ENCODE measurements at regions not wholly inside any gene's neighbourhood (a gene's known extent, or its start where the extent isn't known, plus 50 kb on each side); places are given as distances from the start of the nearest gene placed in this dataset.

- no peaks in the 10 kb centered on the region for H3K9me3 ChIP-seq (ENCODE audit: low read length)
Measured at GRCh38 chr2:225309516-225309915, 90.0 kb upstream of the NYAP2 start.

DNA sequence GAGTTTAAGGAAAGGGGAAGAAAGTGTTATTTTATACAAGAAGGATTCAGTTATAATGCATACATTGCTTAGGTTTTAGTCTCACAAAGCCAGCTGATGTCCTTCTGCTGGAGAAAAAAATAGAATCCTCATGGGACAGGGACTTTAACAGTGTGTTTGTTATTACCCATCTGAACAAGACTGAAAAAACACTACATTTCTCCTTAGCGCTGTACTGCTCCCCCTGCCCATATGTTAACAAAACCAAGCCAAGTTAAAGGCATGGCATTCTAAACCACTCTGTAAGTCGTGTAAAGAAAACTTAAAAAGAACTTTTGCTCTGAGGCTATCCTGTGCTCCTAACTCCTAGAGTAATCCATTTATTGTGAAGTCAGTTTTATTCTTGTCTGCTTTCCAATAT is 102.6 kb upstream of the NYAP2 start:
- BruUV-seq (replicated peaks): no TSS peak
- no peak overlapping the region for H3K4me3 ChIP-seq (ENCODE audit: low read depth, low read length, poor library complexity, severe bottlenecking)
- CTCF ChIA-PET (ENCODE audit: unreplicated experiment): no interaction called here
- intact Hi-C loops (cut with micrococcal nuclease; ENCODE audit: unreplicated experiment): no loop called here
- H3K9me3 ChIP-seq (ENCODE audit: low read length): peaks cover 14% of the 10 kb centered on the region; the same call in 1 of the 2 replicates
- H3K4me2 ChIP-seq (ENCODE audit: low read length): no peak overlapping the region
- POLR2A ChIA-PET: interaction anchor here (0.6 to 0.7 kb wide), 2 partner anchors 227 to 1200 kb away, joined by 3 to 4 read pairs; no protein-coding TSS in a partner anchor
- H3K79me2 ChIP-seq (ENCODE audit: insufficient read depth, low read depth, low read length): no peaks in the 10 kb centered on the region
- no peak overlapping the region for H2AFZ ChIP-seq (ENCODE audit: low read length)
- no peak for DNase-seq (ENCODE audit: low spot score)
- H3K4me1 ChIP-seq (ENCODE audit: insufficient read depth, low read length, poor library complexity, severe bottlenecking): no peaks in the 10 kb centered on the region
- no peaks in the 10 kb centered on the region for H4K20me1 ChIP-seq (ENCODE audit: insufficient read depth, low read length)
- H3K9me2 ChIP-seq (ENCODE audit: insufficient read depth, low read length): no peaks in the 10 kb centered on the region
- no peak for TF ChIP-seq CTCF (conservative IDR thresholded peaks at IDR 0.05; ENCODE audit: low read length)
- TF ChIP-seq EZH2phosphoT487 (IDR thresholded peaks at IDR 0.05; ENCODE audit: borderline replicate concordance, low read depth, low read length): no peak
- H3K27ac ChIP-seq (ENCODE audit: low read depth, low read length, poor library complexity, severe bottlenecking): no peak overlapping the region
- H3K36me3 ChIP-seq (ENCODE audit: insufficient read depth, low read length): no peaks in the 10 kb centered on the region

More at GRCh38 chr2:225309516-225309915, 90.0 kb upstream of the NYAP2 start:
- no peak for DNase-seq (ENCODE audit: low spot score)
- no peaks in the 10 kb centered on the region for H3K79me2 ChIP-seq (ENCODE audit: insufficient read depth, low read depth, low read length)
- H3K4me2 ChIP-seq (ENCODE audit: low read length): no peak overlapping the region
- ChIA-PET POLR2A (interaction anchor here (0.6 kb wide), 1 partner anchor 92 kb away, joined by 3 read pairs; no protein-coding TSS in a partner anchor), CTCF (ENCODE audit: unreplicated experiment) (no interaction called here)
- no peaks in the 10 kb centered on the region for H4K20me1 ChIP-seq (ENCODE audit: insufficient read depth, low read length)
- H3K4me1 ChIP-seq (ENCODE audit: insufficient read depth, low read length, poor library complexity, severe bottlenecking): no peaks in the 10 kb centered on the region
- TF ChIP-seq EZH2phosphoT487 (IDR thresholded peaks at IDR 0.05; ENCODE audit: borderline replicate concordance, low read depth, low read length): no peak
- TF ChIP-seq CTCF (conservative IDR thresholded peaks at IDR 0.05; ENCODE audit: low read length): no peak
- BruUV-seq (replicated peaks): no TSS peak
- H3K4me3 ChIP-seq (ENCODE audit: low read depth, low read length, poor library complexity, severe bottlenecking): no peak overlapping the region
- no peak overlapping the region for H2AFZ ChIP-seq (ENCODE audit: low read length)
- no peaks in the 10 kb centered on the region for H3K9me2 ChIP-seq (ENCODE audit: insufficient read depth, low read length)
- intact Hi-C loops (cut with micrococcal nuclease; ENCODE audit: unreplicated experiment): no loop called here
- H3K36me3 ChIP-seq (ENCODE audit: insufficient read depth, low read length): no peaks in the 10 kb centered on the region
- no peak overlapping the region for H3K27ac ChIP-seq (ENCODE audit: low read depth, low read length, poor library complexity, severe bottlenecking)

DNA sequence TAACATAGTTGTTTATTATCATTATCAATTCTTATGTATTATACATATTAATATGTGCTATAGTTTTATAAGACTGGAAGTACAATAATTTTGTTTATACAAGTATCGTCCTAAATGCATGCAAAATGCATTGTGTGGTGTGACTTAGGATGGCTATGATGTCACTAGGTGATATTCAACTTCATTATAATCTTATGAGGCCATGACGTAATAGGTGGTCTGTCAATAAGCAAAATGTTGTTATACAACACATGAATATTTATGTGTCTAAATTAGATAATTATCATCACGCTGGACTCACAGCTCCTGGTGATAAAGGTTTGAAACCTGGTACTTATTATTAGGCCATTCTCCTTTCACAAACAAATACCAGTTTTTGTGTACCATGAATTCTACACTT is 104.4 kb upstream of the NYAP2 start:
- no peak overlapping the region for H2AFZ ChIP-seq (ENCODE audit: low read length)
- no peak overlapping the region for H3K4me3 ChIP-seq (ENCODE audit: low read depth, low read length, poor library complexity, severe bottlenecking)
- H3K36me3 ChIP-seq (ENCODE audit: insufficient read depth, low read length): no peaks in the 10 kb centered on the region
- H3K9me2 ChIP-seq (ENCODE audit: insufficient read depth, low read length): no peaks in the 10 kb centered on the region
- H3K9me3 ChIP-seq (ENCODE audit: low read length): 0 out of 2 replicates have a peak, but pooled peaks cover 4% of the 10 kb centered on the region
- ChIA-PET POLR2A (interaction anchor here (0.5 to 1.0 kb wide), 2 partner anchors 10 to 1658 kb away, joined by 4 to 8 read pairs; no protein-coding TSS in a partner anchor), CTCF (ENCODE audit: unreplicated experiment) (no interaction called here)
- H3K79me2 ChIP-seq (ENCODE audit: insufficient read depth, low read depth, low read length): no peaks in the 10 kb centered on the region
- no peak overlapping the region for H3K4me2 ChIP-seq (ENCODE audit: low read length)
- no peak for DNase-seq (ENCODE audit: low spot score)
- no TSS peak for BruUV-seq (replicated peaks)
- H4K20me1 ChIP-seq (ENCODE audit: insufficient read depth, low read length): no peaks in the 10 kb centered on the region
- no peak for TF ChIP-seq EZH2phosphoT487 (IDR thresholded peaks at IDR 0.05; ENCODE audit: borderline replicate concordance, low read depth, low read length)
- TF ChIP-seq CTCF (conservative IDR thresholded peaks at IDR 0.05; ENCODE audit: low read length): no peak
- intact Hi-C loops (cut with micrococcal nuclease; ENCODE audit: unreplicated experiment): no loop called here
- no peak overlapping the region for H3K27ac ChIP-seq (ENCODE audit: low read depth, low read length, poor library complexity, severe bottlenecking)
- no peaks in the 10 kb centered on the region for H3K4me1 ChIP-seq (ENCODE audit: insufficient read depth, low read length, poor library complexity, severe bottlenecking)

All from OCI-LY7 (cell line).